Fibroblast of skin of left biceps (primary cell): ENCODE measurements at regions not wholly inside any gene's neighbourhood (a gene's known extent, or its start where the extent isn't known, plus 50 kb on each side); places are given as distances from the start of the nearest gene placed in this dataset.

ENCODE experiments used
- DNase-seq, 2 experiments: peaks; one replicate each; pipeline ENCODE4 v3.0.0-alpha.2; 2013; ENCODE audit warnings: low read depth in 2 of 2

DNA sequence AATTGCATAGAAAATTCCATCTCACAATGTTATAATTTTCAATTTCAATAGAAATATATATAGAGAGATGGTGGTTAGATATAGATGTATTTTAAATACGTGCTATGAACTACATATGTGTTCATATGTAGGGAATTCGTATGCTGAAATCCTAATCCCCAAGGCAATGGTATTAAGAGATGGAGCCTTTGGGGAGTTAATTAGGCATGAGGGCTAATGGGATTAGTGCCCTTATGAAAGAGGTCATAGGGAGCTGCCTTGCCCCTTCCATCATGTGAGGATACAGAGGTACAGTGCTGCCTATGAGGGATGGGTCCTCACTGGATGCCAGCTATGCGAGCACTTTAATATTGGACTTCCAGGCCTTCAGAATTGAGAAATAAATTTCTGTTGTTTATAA lies 79.6 kb upstream of the CCDC54 start:
- DNase-seq = no peak

DNA sequence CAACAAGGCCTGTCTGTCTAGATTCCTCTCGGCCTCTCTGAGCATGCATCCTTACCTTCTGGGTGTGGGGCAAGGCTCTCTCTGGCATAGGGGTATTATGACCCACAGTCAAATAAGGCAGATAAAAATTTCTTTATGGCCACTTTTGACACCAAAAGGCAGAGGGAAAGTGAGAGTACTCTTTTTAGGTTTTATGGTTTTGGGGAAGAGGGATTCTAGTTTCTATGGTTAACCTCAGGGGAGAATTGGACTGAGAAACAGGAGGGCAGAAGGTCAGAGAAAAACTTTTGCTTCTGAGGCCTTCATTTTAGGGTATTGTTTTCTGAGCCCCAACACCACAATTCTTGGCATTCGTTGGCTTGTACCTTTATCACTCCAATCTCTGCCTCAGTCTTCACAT lies 70.0 kb upstream of the CCDC54 start:
- no peak for DNase-seq

DNA sequence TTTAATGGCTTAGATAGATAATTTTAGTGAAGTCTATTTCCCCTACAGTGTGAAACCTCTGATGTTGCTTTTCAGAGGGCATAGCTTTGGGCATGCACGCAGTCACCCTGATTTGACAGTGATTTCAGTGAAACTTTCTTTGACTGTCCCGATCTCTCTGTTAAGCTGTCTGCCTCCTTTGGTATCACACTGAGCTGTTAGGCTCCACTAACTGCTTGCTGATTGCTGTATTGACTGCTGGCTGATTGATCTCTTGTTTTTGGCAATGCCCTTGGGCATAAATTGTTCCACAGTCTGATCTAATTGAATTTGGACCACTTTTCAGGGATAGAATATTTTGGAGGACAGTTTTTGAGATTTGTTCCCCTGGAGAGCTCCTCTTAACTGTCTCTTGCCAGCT lies 68.5 kb upstream of the CCDC54 start:
- no peak for DNase-seq

DNA sequence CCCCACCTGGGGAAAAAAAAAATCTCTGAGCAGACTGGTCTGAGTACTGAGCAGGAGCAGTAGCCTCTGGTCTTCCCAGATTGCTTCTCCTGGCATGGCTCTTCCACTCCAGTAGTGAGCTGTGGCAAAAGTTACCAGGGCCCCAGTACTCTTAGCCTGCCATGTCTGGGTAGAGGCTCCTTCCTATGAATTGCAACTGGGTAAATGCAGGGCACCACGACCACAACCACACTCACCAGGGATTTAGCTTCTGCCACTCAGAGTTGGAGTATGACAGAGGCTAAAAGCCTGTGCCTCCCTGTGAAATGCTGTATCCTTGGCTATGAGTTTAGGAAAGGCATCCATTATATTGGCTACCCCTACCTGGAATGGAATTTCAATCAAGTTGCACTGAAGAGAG lies 67.9 kb upstream of the CCDC54 start:
- no peak for DNase-seq

DNA sequence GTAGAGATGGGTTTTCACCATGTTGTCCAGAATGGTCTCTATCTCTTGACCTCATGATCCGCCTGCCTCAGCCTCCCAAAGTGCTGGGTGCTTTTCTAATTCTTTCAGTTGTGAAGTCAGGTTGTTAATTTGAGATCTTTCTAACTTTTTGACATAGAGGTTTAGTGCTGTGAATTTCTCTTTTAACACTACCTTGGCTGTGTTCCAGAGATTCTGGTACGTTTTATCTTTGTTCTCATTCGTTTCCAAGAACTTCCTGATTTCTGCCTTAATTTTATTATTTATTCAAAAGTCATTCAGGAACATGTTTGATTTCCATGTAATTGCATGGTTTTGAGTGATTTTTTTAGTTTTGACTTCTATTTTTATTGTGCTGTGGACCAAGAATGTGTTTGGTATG lies 63.5 kb upstream of the CCDC54 start:
- DNase-seq = no peak

DNA sequence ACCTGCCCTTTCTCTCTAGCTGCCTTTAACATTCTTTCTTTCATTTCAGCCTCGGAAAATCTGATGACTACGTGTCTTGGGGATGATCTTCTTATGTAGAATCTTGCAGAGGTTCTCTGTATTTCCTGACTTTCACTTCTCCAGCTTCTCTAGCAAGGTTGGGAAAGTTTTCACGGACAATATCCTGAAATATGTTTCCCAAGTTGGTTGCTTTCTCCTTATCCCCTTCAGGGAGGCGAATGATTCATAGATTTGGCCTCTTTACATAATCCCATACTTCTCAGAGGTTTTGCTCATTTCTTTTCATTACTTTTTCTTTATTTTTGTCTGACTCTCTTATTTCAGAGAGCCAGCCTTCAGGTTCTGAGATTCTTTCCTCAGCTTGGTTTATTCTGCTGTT lies 62.1 kb upstream of the CCDC54 start:
- no peak for DNase-seq

DNA sequence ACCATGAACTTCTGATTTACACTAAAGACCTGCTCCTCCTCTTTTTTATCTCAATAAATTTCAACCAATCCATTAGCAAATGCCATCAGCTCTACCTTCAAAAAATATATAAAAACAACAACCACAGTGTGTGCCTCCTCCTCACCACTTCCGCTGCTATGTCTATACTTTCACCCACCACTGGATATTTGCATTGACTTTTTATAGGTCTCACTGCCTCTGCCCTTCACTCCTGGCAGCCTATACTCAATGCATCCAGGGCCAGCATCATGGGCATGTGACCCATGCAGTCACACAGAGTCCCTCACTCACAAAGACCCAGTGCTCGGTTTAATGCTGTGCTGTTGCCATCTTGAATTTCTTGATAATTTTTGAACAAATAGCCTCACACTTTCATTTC lies 53.5 kb upstream of the CCDC54 start:
- no peak for DNase-seq

DNA sequence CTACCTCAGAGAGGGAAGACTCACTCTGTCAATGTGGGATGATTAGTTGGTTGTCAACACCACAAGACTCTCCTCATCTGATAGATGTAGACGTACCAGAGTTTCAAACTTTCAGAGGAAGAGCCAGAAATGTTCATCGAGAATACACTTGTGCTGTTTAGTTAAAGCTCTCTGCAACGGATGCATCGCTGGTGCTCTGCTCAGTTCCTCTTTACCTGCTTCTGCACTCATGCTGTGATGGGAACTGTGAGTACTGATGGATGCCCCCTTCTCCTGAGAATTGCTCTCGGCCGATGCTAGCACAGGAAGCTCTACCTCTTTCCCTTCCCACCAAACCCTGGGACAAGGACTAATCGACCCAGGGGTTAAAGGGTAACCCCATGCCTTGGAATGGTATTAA lies 51.8 kb upstream of the CCDC54 start:
- no peak for DNase-seq
